ENCODE measurements at regions not wholly inside any gene's neighbourhood (a gene's known extent, or its start where the extent isn't known, plus 50 kb on each side); places are given as distances from the start of the nearest gene placed in this dataset.

- Mint-ChIP-seq H3K4me1 (peaks cover 6 to 19% (median 13%) of the 10 kb centered on the region in 7 donors), H3K27ac (peak overlapping the region in 1 of 9 donors; percentile 23), H3K36me3 (no peaks in the 10 kb centered on the region), H3K4me3 (no peak overlapping the region), H3K9me3 (peaks cover 0 to 4% (median 0%) of the 10 kb centered on the region in 11 donors), H3K27me3 (peaks cover 0 to 4% (median 0%) of the 10 kb centered on the region in 5 donors)
- H3K27me3 ChIP-seq (ENCODE audit: control insufficient read depth in 2 of 2, insufficient read depth in 2 of 2, low read length in 2 of 2) = no peaks in the 10 kb centered on the region
- H3K4me3 ChIP-seq (ENCODE audit: low read length) = no peak overlapping the region
- no peak for ATAC-seq
- H3K27ac ChIP-seq (ENCODE audit: low read depth, low read length) = no peak overlapping the region
- intact Hi-C loops (cut with micrococcal nuclease) = no loop called here
- DNase-seq = no peak
- no peaks in the 10 kb centered on the region for H3K36me3 ChIP-seq (ENCODE audit: control insufficient read depth in 2 of 3, insufficient read depth in 3 of 3, low read length in 3 of 3)
- no peaks in the 10 kb centered on the region for H3K9me3 ChIP-seq (ENCODE audit: control insufficient read depth in 2 of 3, low read length in 3 of 3)
- CTCF ChIA-PET = no interaction called here
- H3K4me1 ChIP-seq (ENCODE audit: control insufficient read depth in 2 of 2, insufficient read depth in 2 of 2, low read length in 2 of 2) = no peaks in the 10 kb centered on the region
- POLR2A ChIA-PET = no interaction called here
Observed at GRCh38 chr6:14372734-14373489, 255.3 kb downstream of the CD83 start.

DNA sequence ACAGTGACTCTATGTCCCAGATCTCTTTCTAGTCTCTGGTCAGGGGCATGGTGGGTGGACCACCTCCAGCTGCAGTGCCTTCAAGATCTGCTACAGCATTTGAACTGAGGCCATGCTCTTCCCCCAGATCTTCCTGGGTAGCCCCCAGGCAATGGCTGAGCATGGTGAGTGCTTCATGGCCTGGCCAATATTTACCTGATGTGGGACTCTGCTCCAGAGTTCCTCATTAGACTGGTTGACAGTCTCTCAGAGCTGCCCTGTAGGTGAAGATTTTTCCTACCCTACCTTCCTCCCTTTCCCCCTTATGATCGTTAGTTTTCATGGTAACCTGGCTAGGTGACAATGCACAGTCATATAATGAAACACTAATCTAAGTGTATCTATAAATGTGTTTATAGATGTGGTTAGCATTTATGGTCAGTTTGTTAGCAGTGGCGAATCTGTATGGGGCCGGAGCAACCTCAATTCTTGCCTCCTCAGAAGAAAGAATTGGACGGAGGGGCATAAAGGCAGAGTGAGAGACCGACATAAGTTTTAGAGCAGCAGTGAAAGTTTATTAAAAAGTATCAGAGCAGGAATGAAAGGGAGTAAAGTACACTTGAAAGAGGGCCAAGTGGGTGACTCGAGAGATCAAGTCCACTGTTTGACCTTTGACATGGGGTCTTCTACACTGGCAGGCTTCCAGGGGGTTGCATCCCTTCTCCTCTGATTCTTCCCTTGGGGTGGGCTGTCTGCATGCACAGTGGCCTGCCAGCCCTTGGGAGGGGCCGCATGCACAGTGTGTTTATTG, 256.3 kb downstream of the CD83 start:
- Mint-ChIP-seq H3K4me3 (no peak overlapping the region), H3K36me3 (peaks cover 0 to 4% (median 0%) of the 10 kb centered on the region in 5 donors), H3K27me3 (peaks cover 0 to 7% (median 0%) of the 10 kb centered on the region in 5 donors), H3K4me1 (peaks cover 6 to 19% (median 13%) of the 10 kb centered on the region in 7 donors), H3K27ac (no peak overlapping the region), H3K9me3 (peaks cover 0 to 10% (median 3%) of the 10 kb centered on the region in 11 donors)
- Histone ChIP-seq H3K36me3 (ENCODE audit: control insufficient read depth in 2 of 3, insufficient read depth in 3 of 3, low read length in 3 of 3) (no peaks in the 10 kb centered on the region), H3K4me1 (ENCODE audit: control insufficient read depth in 2 of 2, insufficient read depth in 2 of 2, low read length in 2 of 2) (no peaks in the 10 kb centered on the region), H3K9me3 (ENCODE audit: control insufficient read depth in 2 of 3, low read length in 3 of 3) (no peaks in the 10 kb centered on the region), H3K4me3 (ENCODE audit: low read length) (no peak overlapping the region), H3K27ac (ENCODE audit: low read depth, low read length) (no peak overlapping the region), H3K27me3 (ENCODE audit: control insufficient read depth in 2 of 2, insufficient read depth in 2 of 2, low read length in 2 of 2) (no peaks in the 10 kb centered on the region)
- intact Hi-C loops (cut with micrococcal nuclease) = no loop called here
- ChIA-PET POLR2A (interaction anchor here (0.7 kb wide), 1 partner anchor 717 kb away, joined by 3 read pairs; no protein-coding TSS in a partner anchor), CTCF (no interaction called here)
- ATAC-seq = no peak
- no peak for DNase-seq

GRCh38 chr6:14375930-14376329, 258.4 kb downstream of the CD83 start:
- no peaks in the 10 kb centered on the region for H3K4me1 ChIP-seq (ENCODE audit: control insufficient read depth in 2 of 2, insufficient read depth in 2 of 2, low read length in 2 of 2)
- CTCF ChIA-PET = no interaction called here
- H3K27ac ChIP-seq (ENCODE audit: low read depth, low read length) = no peak overlapping the region
- H3K9me3 ChIP-seq (ENCODE audit: control insufficient read depth in 2 of 3, low read length in 3 of 3) = no peaks in the 10 kb centered on the region
- no peak for DNase-seq
- intact Hi-C loops (cut with micrococcal nuclease) = no loop called here
- H3K36me3 ChIP-seq (ENCODE audit: control insufficient read depth in 2 of 3, insufficient read depth in 3 of 3, low read length in 3 of 3) = no peaks in the 10 kb centered on the region
- H3K4me3 ChIP-seq (ENCODE audit: low read length) = no peak overlapping the region
- H3K4me1 Mint-ChIP-seq = peaks cover 13 to 32% (median 17%) of the 10 kb centered on the region in 7 donors
- ATAC-seq = no peak
- no peak overlapping the region for H3K27ac Mint-ChIP-seq
- H3K27me3 Mint-ChIP-seq = peaks cover 0 to 10% (median 4%) of the 10 kb centered on the region in 5 donors
- POLR2A ChIA-PET = no interaction called here
- H3K36me3 Mint-ChIP-seq = peaks cover 0 to 4% (median 0%) of the 10 kb centered on the region in 5 donors
- H3K27me3 ChIP-seq (ENCODE audit: control insufficient read depth in 2 of 2, insufficient read depth in 2 of 2, low read length in 2 of 2) = no peaks in the 10 kb centered on the region
- H3K9me3 Mint-ChIP-seq = peaks cover 0 to 11% (median 3%) of the 10 kb centered on the region in 11 donors
- no peak overlapping the region for H3K4me3 Mint-ChIP-seq

- H3K4me1 ChIP-seq (ENCODE audit: control insufficient read depth in 2 of 2, insufficient read depth in 2 of 2, low read length in 2 of 2) = no peaks in the 10 kb centered on the region
- no peaks in the 10 kb centered on the region for H3K36me3 ChIP-seq (ENCODE audit: control insufficient read depth in 2 of 3, insufficient read depth in 3 of 3, low read length in 3 of 3)
- no peaks in the 10 kb centered on the region for H3K9me3 ChIP-seq (ENCODE audit: control insufficient read depth in 2 of 3, low read length in 3 of 3)
- Mint-ChIP-seq H3K36me3 (peaks cover 0 to 4% (median 0%) of the 10 kb centered on the region in 5 donors), H3K9me3 (peaks cover 0 to 11% (median 3%) of the 10 kb centered on the region in 11 donors), H3K4me3 (no peak overlapping the region), H3K27me3 (peaks cover 0 to 17% (median 6%) of the 10 kb centered on the region in 5 donors), H3K4me1 (peaks cover 0 to 47% (median 14%) of the 10 kb centered on the region in 7 donors), H3K27ac (no peak overlapping the region)
- intact Hi-C loops (cut with micrococcal nuclease) = no loop called here
- DNase-seq = no peak
- H3K4me3 ChIP-seq (ENCODE audit: low read length) = no peak overlapping the region
- H3K27me3 ChIP-seq (ENCODE audit: control insufficient read depth in 2 of 2, insufficient read depth in 2 of 2, low read length in 2 of 2) = no peaks in the 10 kb centered on the region
- ChIA-PET POLR2A (no interaction called here), CTCF (no interaction called here)
- no peak for ATAC-seq
- no peak overlapping the region for H3K27ac ChIP-seq (ENCODE audit: low read depth, low read length)
Observed at GRCh38 chr6:14379568-14379967, 262.0 kb downstream of the CD83 start.

- H3K9me3 Mint-ChIP-seq = peaks cover 0 to 11% (median 3%) of the 10 kb centered on the region in 11 donors
- H3K27ac Mint-ChIP-seq = no peak overlapping the region
- H3K4me1 ChIP-seq (ENCODE audit: control insufficient read depth in 2 of 2, insufficient read depth in 2 of 2, low read length in 2 of 2) = no peaks in the 10 kb centered on the region
- no peak overlapping the region for H3K27ac ChIP-seq (ENCODE audit: low read depth, low read length)
- no peaks in the 10 kb centered on the region for H3K9me3 ChIP-seq (ENCODE audit: control insufficient read depth in 2 of 3, low read length in 3 of 3)
- no peak overlapping the region for H3K4me3 ChIP-seq (ENCODE audit: low read length)
- no peak for ATAC-seq
- intact Hi-C loops (cut with micrococcal nuclease) = no loop called here
- H3K27me3 ChIP-seq (ENCODE audit: control insufficient read depth in 2 of 2, insufficient read depth in 2 of 2, low read length in 2 of 2) = no peaks in the 10 kb centered on the region
- DNase-seq = no peak
- ChIA-PET CTCF (no interaction called here), POLR2A (no interaction called here)
- no peak overlapping the region for H3K4me3 Mint-ChIP-seq
- peaks cover 0 to 4% (median 0%) of the 10 kb centered on the region in 5 donors for H3K36me3 Mint-ChIP-seq
- H3K36me3 ChIP-seq (ENCODE audit: control insufficient read depth in 2 of 3, insufficient read depth in 3 of 3, low read length in 3 of 3) = no peaks in the 10 kb centered on the region
- H3K27me3 Mint-ChIP-seq = peaks cover 0 to 17% (median 6%) of the 10 kb centered on the region in 5 donors
- H3K4me1 Mint-ChIP-seq = peaks cover 0 to 47% (median 14%) of the 10 kb centered on the region in 7 donors
Observed at GRCh38 chr6:14380086-14380820, 262.7 kb downstream of the CD83 start.

- Mint-ChIP-seq H3K27ac (no peak overlapping the region), H3K4me1 (peaks cover 0 to 41% (median 14%) of the 10 kb centered on the region in 7 donors), H3K27me3 (peaks cover 0 to 17% (median 6%) of the 10 kb centered on the region in 5 donors), H3K9me3 (peaks cover 0 to 11% (median 3%) of the 10 kb centered on the region in 11 donors), H3K36me3 (peaks cover 0 to 4% (median 0%) of the 10 kb centered on the region in 5 donors), H3K4me3 (no peak overlapping the region)
- ChIA-PET POLR2A (no interaction called here), CTCF (no interaction called here)
- Histone ChIP-seq H3K27ac (ENCODE audit: low read depth, low read length) (no peak overlapping the region), H3K4me1 (ENCODE audit: control insufficient read depth in 2 of 2, insufficient read depth in 2 of 2, low read length in 2 of 2) (no peaks in the 10 kb centered on the region), H3K4me3 (ENCODE audit: low read length) (no peak overlapping the region), H3K9me3 (ENCODE audit: control insufficient read depth in 2 of 3, low read length in 3 of 3) (no peaks in the 10 kb centered on the region), H3K27me3 (ENCODE audit: control insufficient read depth in 2 of 2, insufficient read depth in 2 of 2, low read length in 2 of 2) (no peaks in the 10 kb centered on the region), H3K36me3 (ENCODE audit: control insufficient read depth in 2 of 3, insufficient read depth in 3 of 3, low read length in 3 of 3) (no peaks in the 10 kb centered on the region)
- DNase-seq = no peak
- no peak for ATAC-seq
- intact Hi-C loops (cut with micrococcal nuclease) = no loop called here
Observed at GRCh38 chr6:14380901-14381828, 263.6 kb downstream of the CD83 start.

Measured in naive thymus-derived CD4-positive, alpha-beta T cell (primary cell).